Calu3 (cell line): ENCODE measurements at regions not wholly inside any gene's neighbourhood (a gene's known extent, or its start where the extent isn't known, plus 50 kb on each side); places are given as distances from the start of the nearest gene placed in this dataset.

Experiments used
- BruUV-seq: library from RNA; stranded (reverse); fragments of 400-500 nt; replicated peaks from 2 replicates; lab custom pipeline; 2021; lab: Mats Ljungman, UMichigan
- CTCF ChIA-PET: fragments of 300-600 bp; sonication (Branson Sonifier 250); formaldehyde crosslinking; loops from one replicate; lab custom pipeline; 2022; ENCODE audit warnings: antibody characterized with exemption; lab: Charles Lee
- DNase-seq: peaks from one replicate; pipeline ENCODE4 v3.0.0; 2022
- H3K27ac Mint-ChIP-seq: one replicate; pipeline ENCODE4 v1.8.0; 2022; ENCODE audit warnings: mixed read lengths; ENCODE audit not compliant: unreplicated experiment
- H3K27me3 Mint-ChIP-seq: one replicate; pipeline ENCODE4 v1.8.0; 2022; ENCODE audit warnings: mixed read lengths; ENCODE audit not compliant: unreplicated experiment
- H3K36me3 Mint-ChIP-seq: one replicate; pipeline ENCODE4 v1.8.0; 2022; ENCODE audit warnings: mild to moderate bottlenecking, moderate library complexity, mixed read lengths; ENCODE audit not compliant: insufficient read depth, unreplicated experiment
- H3K4me1 Mint-ChIP-seq: one replicate; pipeline ENCODE4 v1.8.0; 2022; ENCODE audit warnings: mild to moderate bottlenecking, low read depth, mixed read lengths; ENCODE audit not compliant: unreplicated experiment
- H3K4me3 Mint-ChIP-seq: one replicate; pipeline ENCODE4 v1.8.0; 2022; ENCODE audit warnings: mild to moderate bottlenecking, low read depth, moderate library complexity, mixed read lengths; ENCODE audit not compliant: unreplicated experiment
- H3K9me3 Mint-ChIP-seq: one replicate; pipeline ENCODE4 v1.8.0; 2022; ENCODE audit warnings: low read depth, mixed read lengths; ENCODE audit not compliant: unreplicated experiment
- intact Hi-C: fragments of 100-400 bp; cut with micrococcal nuclease; formaldehyde crosslinking; loops from one replicate; pipeline ENCODE4 v1.10.0; 2022; ENCODE audit not compliant: unreplicated experiment
- TF ChIP-seq, protein P1 (sequence below): fragments of 200-600 bp; IDR thresholded peaks from one replicate; pipeline ENCODE4 v1.8.0; 2022; ENCODE audit warnings: antibody characterized with exemption; ENCODE audit not compliant: unreplicated experiment

DNA sequence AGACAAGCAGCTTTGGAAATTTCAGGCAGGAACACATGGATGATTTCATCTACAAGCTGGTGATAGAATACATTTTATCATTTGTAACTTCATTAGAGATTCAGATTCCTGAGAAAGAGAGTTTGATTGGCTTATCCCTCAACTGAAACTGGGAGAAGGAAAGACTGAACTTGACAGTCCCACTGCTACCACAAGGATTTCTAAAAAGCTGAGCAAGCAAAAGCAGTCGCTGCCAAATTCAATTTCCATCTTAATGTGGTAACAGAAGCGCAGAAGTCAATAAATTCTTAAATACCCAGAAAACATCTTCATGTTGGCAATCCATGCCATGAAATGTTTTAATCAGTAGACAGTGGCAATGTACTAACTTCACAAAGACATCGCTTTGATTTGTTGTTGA lies 172.1 kb upstream of the DACH1 start:
- Mint-ChIP-seq H3K9me3 (no peaks in the 10 kb centered on the region), H3K4me3 (no peak overlapping the region), H3K4me1 (no peaks in the 10 kb centered on the region), H3K27me3 (no peaks in the 10 kb centered on the region), H3K36me3 (no peaks in the 10 kb centered on the region), H3K27ac (no peak overlapping the region)
- DNase-seq: no peak
- BruUV-seq: no TSS peak
- CTCF ChIA-PET: no interaction called here
- TF ChIP-seq, protein P1, sequence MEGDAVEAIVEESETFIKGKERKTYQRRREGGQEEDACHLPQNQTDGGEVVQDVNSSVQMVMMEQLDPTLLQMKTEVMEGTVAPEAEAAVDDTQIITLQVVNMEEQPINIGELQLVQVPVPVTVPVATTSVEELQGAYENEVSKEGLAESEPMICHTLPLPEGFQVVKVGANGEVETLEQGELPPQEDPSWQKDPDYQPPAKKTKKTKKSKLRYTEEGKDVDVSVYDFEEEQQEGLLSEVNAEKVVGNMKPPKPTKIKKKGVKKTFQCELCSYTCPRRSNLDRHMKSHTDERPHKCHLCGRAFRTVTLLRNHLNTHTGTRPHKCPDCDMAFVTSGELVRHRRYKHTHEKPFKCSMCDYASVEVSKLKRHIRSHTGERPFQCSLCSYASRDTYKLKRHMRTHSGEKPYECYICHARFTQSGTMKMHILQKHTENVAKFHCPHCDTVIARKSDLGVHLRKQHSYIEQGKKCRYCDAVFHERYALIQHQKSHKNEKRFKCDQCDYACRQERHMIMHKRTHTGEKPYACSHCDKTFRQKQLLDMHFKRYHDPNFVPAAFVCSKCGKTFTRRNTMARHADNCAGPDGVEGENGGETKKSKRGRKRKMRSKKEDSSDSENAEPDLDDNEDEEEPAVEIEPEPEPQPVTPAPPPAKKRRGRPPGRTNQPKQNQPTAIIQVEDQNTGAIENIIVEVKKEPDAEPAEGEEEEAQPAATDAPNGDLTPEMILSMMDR: no peak
- intact Hi-C loops: no loop called here

DNA sequence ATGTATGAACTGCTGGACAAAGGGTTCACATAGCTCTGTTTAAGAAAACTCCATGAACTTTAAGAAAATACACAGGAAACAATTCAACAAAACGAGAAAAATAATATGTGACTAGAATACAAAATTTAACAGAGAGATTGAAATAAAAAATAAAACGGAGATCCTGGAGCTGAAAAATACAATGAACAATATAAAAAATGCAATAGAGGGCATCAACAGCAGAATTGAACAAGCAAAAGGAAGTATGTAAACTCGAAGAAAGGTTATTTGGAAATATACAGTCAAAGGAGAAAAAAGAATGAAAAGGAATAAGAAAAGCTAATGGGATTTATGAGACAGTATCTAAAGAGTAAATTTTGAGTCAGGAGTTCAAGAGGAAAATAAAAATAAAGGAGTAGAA lies 163.0 kb upstream of the DACH1 start:
- H3K27me3 Mint-ChIP-seq: no peaks in the 10 kb centered on the region
- no peaks in the 10 kb centered on the region for H3K4me1 Mint-ChIP-seq
- no peak overlapping the region for H3K27ac Mint-ChIP-seq
- no TSS peak for BruUV-seq
- no peaks in the 10 kb centered on the region for H3K36me3 Mint-ChIP-seq
- no peak overlapping the region for H3K4me3 Mint-ChIP-seq
- DNase-seq: no peak
- H3K9me3 Mint-ChIP-seq: no peaks in the 10 kb centered on the region
- intact Hi-C loops: no loop called here
- CTCF ChIA-PET: no interaction called here
- TF ChIP-seq, protein P1: no peak

DNA sequence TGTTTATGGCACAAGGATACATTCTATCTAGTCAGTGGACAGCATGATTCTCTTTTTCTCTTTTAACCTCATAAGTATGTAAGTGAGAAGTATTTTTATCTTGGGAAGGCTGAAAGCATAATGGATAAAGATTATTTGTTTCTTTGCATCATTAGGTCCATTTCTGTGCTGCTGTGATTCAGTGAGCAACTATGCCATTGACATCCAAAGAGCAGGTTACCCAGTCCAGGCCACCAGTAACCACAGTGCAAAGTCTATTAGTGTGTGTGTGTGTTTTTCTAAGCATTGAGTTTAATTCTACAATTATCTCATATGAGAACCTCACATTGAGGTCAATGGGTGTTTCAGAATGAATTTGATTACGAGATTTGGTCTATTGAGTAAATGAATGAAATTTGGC lies 158.8 kb upstream of the DACH1 start:
- TF ChIP-seq, protein P1: no peak
- Mint-ChIP-seq H3K27me3 (no peaks in the 10 kb centered on the region), H3K36me3 (no peaks in the 10 kb centered on the region), H3K4me1 (no peaks in the 10 kb centered on the region), H3K4me3 (no peak overlapping the region), H3K27ac (no peak overlapping the region), H3K9me3 (no peaks in the 10 kb centered on the region)
- intact Hi-C loops: no loop called here
- BruUV-seq: no TSS peak
- CTCF ChIA-PET: no interaction called here
- DNase-seq: no peak

DNA sequence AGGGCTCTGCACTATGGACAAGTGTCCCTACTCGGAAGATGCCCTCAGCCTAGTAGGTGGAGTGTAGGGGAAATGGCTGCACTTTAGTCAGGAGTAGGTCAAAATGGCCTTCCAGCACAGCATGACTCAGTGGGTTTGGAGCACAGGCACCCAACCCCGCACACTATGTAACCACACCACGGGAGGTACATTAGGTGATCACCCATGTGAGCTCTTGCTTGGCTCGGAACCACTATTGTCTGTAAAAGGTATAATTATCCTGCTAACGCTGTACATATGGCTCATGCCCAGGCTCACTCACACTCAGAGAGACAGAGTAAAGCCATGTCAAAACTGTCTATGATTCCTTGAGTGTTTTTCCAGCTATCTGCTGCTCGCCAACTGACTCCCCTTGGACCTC lies 156.9 kb upstream of the DACH1 start:
- CTCF ChIA-PET: no interaction called here
- Mint-ChIP-seq H3K27me3 (no peaks in the 10 kb centered on the region), H3K27ac (no peak overlapping the region), H3K4me3 (no peak overlapping the region), H3K9me3 (no peaks in the 10 kb centered on the region), H3K4me1 (no peaks in the 10 kb centered on the region), H3K36me3 (no peaks in the 10 kb centered on the region)
- TF ChIP-seq, protein P1: no peak
- intact Hi-C loops: no loop called here
- DNase-seq: no peak
- no TSS peak for BruUV-seq
